Motor neuron (in vitro differentiated cells): ENCODE measurements at regions not wholly inside any gene's neighbourhood (a gene's known extent, or its start where the extent isn't known, plus 50 kb on each side); places are given as distances from the start of the nearest gene placed in this dataset.
"Not testable (repeated sequence)": the region's sequence is repeated elsewhere in the genome, so short reads cannot be mapped to it uniquely, and the experiment has no call there.

Experiments used
- ATAC-seq, 8 experiments: fragments of 200-7000 bp; cut with Tn5 transposase; replicated peaks in 6 of 8; 2 replicates each; pipeline ENCODE4 v1.8.0; 2021; ENCODE audit warnings: mild to moderate bottlenecking in 8 of 8, moderate library complexity in 8 of 8
- H3K27ac ChIP-seq, 2 donors: fragments of 250-450 bp; sonication (Bioruptor Pico); 2 replicates each; pipeline ENCODE4 v1.9.0; 2021; ENCODE audit warnings: antibody characterized with exemption in 2 of 2, mild to moderate bottlenecking in 2 of 2, moderate library complexity in 1 of 2
- H3K4me1 ChIP-seq, 2 donors: fragments of 250-450 bp; sonication (Bioruptor Pico); replicated peaks in 1 of 2; 2 replicates each; pipeline ENCODE4 v1.6.1; 2021; ENCODE audit warnings: antibody characterized with exemption in 2 of 2, mild to moderate bottlenecking in 2 of 2, moderate library complexity in 1 of 2
- H3K4me3 ChIP-seq, 5 donors: fragments of 250-450 bp; sonication (Bioruptor Pico); 2 replicates each; pipeline ENCODE4 v1.9.0; 2021; ENCODE audit warnings: antibody characterized with exemption in 5 of 5, mild to moderate bottlenecking in 5 of 5, moderate library complexity in 4 of 5
- WGBS, 10 experiments: fragments of 450-650 bp; shearing (Covaris generic); methylation state at CpG; one replicate each; pipeline ENCODE4 v1.0.0; 2022; 5-methylcytosine and 5-hydroxymethylcytosine counted together
- in situ Hi-C, 9 experiments: fragments of 400-800 bp; cut with MboI; loops; one replicate each; pipeline ENCODE4 v1.15.0; 2021; ENCODE audit warnings: low sequenced_read_pairs in 9 of 9, low pct_unique_long_range_greater_than_20kb in 2 of 9; ENCODE audit not compliant: unreplicated experiment in 9 of 9

GRCh38 chr5:39687924-39688323 is 263.1 kb upstream of the DAB2 start:
- 33 to 89% (median 66%) methylated on average over 1 to 5 of the region's 8 CpGs; no CpG with 5 or more reads in 6 of the 10 experiments for WGBS, 10 experiments
- H3K4me3 ChIP-seq, H3K4me1 ChIP-seq, ATAC-seq, H3K27ac ChIP-seq, in situ Hi-C loops: not testable (repeated sequence)

GRCh38 chr5:39680213-39680612 is 255.4 kb upstream of the DAB2 start:
- no peaks in the 10 kb centered on the region for H3K4me1 ChIP-seq
- WGBS, 10 experiments: 14 to 80% (median 50%) methylated on average over 1 of the region's 1 CpG; no CpG with 5 or more reads in 2 of the 10 experiments
- no peak overlapping the region for H3K27ac ChIP-seq
- no peak for ATAC-seq
- in situ Hi-C loops: no loop called here
- H3K4me3 ChIP-seq: no peak overlapping the region

GRCh38 chr5:39678534-39678933 is 253.8 kb upstream of the DAB2 start:
- WGBS, 10 experiments: 60 to 100% (median 88%) methylated on average over 1 of the region's 1 CpG; no CpG with 5 or more reads in 5 of the 10 experiments

GRCh38 chr5:39675676-39676075 is 250.9 kb upstream of the DAB2 start:
- no peak overlapping the region for H3K27ac ChIP-seq
- H3K4me3 ChIP-seq: no peak overlapping the region
- H3K4me1 ChIP-seq: no peaks in the 10 kb centered on the region
- 29 to 100% (median 83%) methylated on average over 1 to 2 of the region's 2 CpGs; no CpG with 5 or more reads in 2 of the 10 experiments for WGBS, 10 experiments
- in situ Hi-C loops: no loop called here
- ATAC-seq: no peak

More at GRCh38 chr5:39678534-39678933, 253.8 kb upstream of the DAB2 start:
- in situ Hi-C loops: no loop called here
- Histone ChIP-seq H3K27ac (no peak overlapping the region), H3K4me1 (no peaks in the 10 kb centered on the region), H3K4me3 (no peak overlapping the region)
- no peak for ATAC-seq

GRCh38 chr5:39674209-39675082 is 249.7 kb upstream of the DAB2 start:
- H3K27ac ChIP-seq: no peak overlapping the region
- 42 to 100% (median 75%) methylated on average over 1 to 2 of the region's 2 CpGs for WGBS, 10 experiments
- in situ Hi-C loops: no loop called here
- no peak overlapping the region for H3K4me3 ChIP-seq
- no peak for ATAC-seq
- no peaks in the 10 kb centered on the region for H3K4me1 ChIP-seq

GRCh38 chr5:39671561-39671961 is 246.8 kb upstream of the DAB2 start:
- no peaks in the 10 kb centered on the region for H3K4me1 ChIP-seq
- in situ Hi-C loops: no loop called here
- H3K27ac ChIP-seq: no peak overlapping the region
- H3K4me3 ChIP-seq: no peak overlapping the region
- 13 to 83% (median 33%) methylated on average over 1 of the region's 1 CpG; no CpG with 5 or more reads in 1 of the 10 experiments for whole genome bisulfite sequencing, 10 experiments
- peak in 1 of 8 experiments; percentile 59 for ATAC-seq

- in situ Hi-C loops: no loop called here
- Histone ChIP-seq H3K27ac (no peak overlapping the region), H3K4me1 (no peaks in the 10 kb centered on the region), H3K4me3 (no peak overlapping the region)
- ATAC-seq: no peak
Observed at GRCh38 chr5:39670955-39671354, 246.2 kb upstream of the DAB2 start.

- in situ Hi-C loops: no loop called here
- H3K27ac ChIP-seq: no peak overlapping the region
- WGBS, 10 experiments: 76 to 100% (median 86%) methylated on average over 2 to 6 of the region's 6 CpGs
- ATAC-seq: no peak
- no peak overlapping the region for H3K4me3 ChIP-seq
- no peaks in the 10 kb centered on the region for H3K4me1 ChIP-seq
Observed at GRCh38 chr5:39670391-39670790, 245.6 kb upstream of the DAB2 start.

GRCh38 chr5:39668980-39669379 is 244.2 kb upstream of the DAB2 start:
- in situ Hi-C loops: no loop called here
- H3K27ac ChIP-seq: no peak overlapping the region
- H3K4me3 ChIP-seq: no peak overlapping the region
- WGBS, 10 experiments: 60 to 100% (median 96%) methylated on average over 1 to 3 of the region's 3 CpGs
- no peaks in the 10 kb centered on the region for H3K4me1 ChIP-seq
- no peak for ATAC-seq

- 90 to 100% (median 94%) methylated on average over 2 to 7 of the region's 23 CpGs; no CpG with 5 or more reads in 5 of the 10 experiments for WGBS, 10 experiments
- H3K4me3 ChIP-seq: no peak overlapping the region
- in situ Hi-C loops: no loop called here
- H3K4me1 ChIP-seq: no peaks in the 10 kb centered on the region
- no peak overlapping the region for H3K27ac ChIP-seq
- no peak for ATAC-seq
Observed at GRCh38 chr5:39665328-39665727, 240.5 kb upstream of the DAB2 start.

- no peak overlapping the region for H3K27ac ChIP-seq
- no peak overlapping the region for H3K4me3 ChIP-seq
- no peak for ATAC-seq
- H3K4me1 ChIP-seq: no peaks in the 10 kb centered on the region
- in situ Hi-C loops: no loop called here
- WGBS, 10 experiments: 33 to 100% (median 63%) methylated on average over 1 to 3 of the region's 3 CpGs; no CpG with 5 or more reads in 1 of the 10 experiments
Observed at GRCh38 chr5:39662945-39663344, 238.2 kb upstream of the DAB2 start.

- no peak for ATAC-seq
- in situ Hi-C loops: no loop called here
- Histone ChIP-seq H3K4me1 (no peaks in the 10 kb centered on the region), H3K27ac (no peak overlapping the region), H3K4me3 (no peak overlapping the region)
Observed at GRCh38 chr5:39661026-39661779, 236.4 kb upstream of the DAB2 start.

- in situ Hi-C loops: no loop called here
- no peak overlapping the region for H3K27ac ChIP-seq
- ATAC-seq: no peak
- 17 to 100% (median 63%) methylated on average over 1 of the region's 1 CpG for WGBS, 10 experiments
- H3K4me1 ChIP-seq: no peaks in the 10 kb centered on the region
- no peak overlapping the region for H3K4me3 ChIP-seq
Observed at GRCh38 chr5:39660020-39660419, 235.2 kb upstream of the DAB2 start.
